HG03060 (cell line): ENCODE measurements at regions not wholly inside any gene's neighbourhood (a gene's known extent, or its start where the extent isn't known, plus 50 kb on each side); places are given as distances from the start of the nearest gene placed in this dataset.

Source experiments
- ATAC-seq: cut with Tn5 transposase; IDR thresholded peaks from one replicate; pipeline ENCODE4 v1.9.1; 2021; ENCODE audit warnings: low read depth, moderate number of reproducible peaks; ENCODE audit not compliant: unreplicated experiment

DNA sequence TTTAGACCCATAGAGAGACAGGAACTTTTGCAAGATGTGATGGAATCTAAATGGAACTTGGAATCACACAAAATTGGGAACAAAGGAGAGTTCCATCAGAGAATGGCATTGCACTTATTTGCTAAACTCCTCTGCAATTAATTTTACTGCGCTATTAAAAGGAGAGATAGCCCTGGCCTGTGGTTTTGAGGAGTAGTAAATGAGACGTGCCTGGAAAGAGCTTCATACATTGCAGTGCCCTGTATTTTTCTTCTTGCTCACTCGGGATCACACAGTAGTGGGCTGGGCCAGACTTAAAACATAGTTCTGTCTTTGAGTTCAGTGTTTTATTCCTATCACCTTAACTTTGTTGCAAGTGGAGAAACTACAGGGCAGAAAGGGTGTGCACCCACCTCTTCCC lies 94.4 kb upstream of the SLC27A6 start:
- ATAC-seq: no peak

DNA sequence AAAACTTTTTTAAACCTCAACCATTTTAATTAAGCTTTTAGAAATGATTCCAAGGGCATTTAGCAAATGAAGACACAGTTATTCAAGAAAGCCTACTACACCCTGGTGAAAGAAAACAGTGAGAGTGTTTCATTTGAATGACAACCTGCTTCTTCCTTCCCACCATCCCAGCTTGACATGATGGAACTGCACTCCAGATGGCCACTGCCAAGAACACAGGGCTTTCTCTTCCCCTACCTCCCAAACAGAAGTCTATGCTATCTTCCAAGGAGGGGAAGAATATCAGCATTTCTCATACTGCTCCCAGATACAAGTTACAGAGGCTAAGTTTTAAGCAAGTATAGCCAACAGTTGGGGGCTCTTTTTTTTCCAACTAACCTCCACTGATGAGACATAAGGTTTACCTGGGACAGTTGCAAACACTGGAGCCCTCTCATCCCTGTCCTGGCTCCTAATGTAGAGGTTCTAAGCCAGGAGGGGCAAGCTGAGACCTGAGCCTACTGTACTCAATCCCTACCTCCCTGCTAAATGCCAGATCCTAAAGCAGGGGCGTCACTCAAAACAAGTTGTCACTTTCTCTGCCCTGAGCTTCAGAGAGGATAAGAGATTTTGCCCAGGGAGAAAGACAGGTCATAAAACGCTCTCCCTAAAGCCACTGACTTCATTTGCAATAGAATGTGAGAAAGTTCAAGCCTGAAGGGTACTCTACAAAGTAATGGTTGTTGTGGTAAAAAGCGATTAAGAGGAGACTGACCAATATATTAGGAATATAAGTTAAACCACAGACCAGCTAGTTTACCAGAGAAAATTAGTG lies 88.5 kb upstream of the SLC27A6 start:
- ATAC-seq: no peak

DNA sequence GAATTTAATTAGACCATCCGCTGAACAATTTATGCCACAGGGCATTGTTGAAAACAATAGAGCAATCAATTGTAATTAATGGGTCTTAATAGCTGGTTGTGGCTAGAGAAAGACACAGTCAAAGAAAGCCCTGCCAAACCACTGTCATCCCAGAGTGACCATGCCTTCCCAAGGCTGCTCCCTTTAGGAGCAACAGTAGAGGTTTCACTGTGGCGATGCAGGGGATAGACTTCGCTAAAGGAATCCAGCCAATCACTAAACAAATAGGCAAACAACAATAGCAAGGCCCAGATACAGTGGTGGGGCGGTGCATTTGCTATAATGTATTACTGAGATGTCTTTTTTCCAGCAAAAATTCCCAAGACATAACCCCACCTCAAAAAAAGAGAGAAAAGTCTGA lies 87.8 kb upstream of the SLC27A6 start:
- no peak for ATAC-seq

DNA sequence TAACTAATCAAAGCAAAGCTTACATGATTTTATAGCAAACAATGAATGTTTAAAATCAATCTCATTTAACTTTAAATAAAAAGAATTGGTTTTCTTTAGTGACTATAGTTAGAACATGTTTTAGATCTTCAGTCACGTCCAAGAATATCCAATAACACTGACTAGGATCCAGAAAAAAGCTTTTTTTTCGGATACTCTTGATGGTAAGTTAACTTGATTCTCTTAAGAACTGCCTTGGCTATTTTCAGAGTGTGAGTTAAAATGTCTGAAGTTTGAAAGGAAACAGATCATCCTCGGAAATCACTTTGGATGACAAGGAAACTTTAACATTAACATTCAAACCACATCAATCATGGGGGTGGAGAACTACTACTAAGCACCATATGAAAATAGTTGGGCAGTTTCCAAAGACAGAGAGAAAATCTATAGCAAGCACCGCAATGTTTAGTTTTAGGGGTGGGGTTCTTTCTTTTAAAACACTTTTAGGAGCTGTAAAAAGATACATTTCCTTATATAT lies 83.7 kb upstream of the SLC27A6 start:
- no peak for ATAC-seq

DNA sequence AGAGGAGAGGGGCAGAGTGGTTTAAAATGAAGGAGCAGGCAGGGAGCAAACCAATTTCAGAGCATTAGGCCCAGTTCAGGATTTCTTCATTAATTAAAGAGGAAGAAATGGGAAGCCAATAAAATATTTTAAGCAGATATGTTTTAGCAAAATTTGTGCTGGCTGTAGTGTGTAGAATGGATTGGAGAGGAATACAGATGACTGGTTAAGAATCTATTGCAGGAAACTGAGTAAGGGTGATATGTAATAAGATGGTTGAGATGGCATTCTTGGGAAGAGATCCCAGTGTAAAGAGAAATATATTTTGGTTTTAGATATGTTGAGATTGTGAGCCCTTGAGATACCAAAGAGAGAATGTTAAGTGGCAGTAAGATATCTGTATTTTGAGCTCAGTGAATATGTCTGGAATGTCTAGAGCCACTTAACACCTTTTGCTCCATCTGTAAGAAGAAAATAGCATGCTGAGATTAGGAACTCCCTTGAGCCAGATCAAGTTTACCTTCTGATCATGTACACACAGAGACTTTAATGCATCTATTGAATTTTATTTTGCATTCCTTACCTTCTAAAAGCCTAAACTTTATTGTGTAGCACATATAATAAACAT lies 79.5 kb upstream of the SLC27A6 start:
- no peak for ATAC-seq

DNA sequence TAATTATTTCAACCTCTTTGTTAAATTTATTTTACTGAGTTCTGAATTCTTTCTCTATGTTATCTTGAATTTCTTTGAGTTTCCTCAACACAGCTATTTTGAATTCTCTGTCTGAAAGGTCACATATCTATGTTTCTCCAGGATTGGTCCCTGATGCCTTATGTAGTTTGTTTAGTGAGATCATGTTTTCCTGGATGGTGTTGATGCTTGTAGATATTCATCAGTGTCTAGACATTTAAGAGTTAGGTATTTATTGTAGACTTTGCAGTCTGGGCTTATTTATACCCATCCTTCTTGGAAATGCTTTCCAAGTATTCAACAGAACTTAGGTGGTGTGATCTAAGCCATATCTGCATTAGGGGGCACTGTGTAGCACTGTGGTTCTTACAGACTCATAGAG lies 70.2 kb upstream of the SLC27A6 start:
- ATAC-seq: no peak

DNA sequence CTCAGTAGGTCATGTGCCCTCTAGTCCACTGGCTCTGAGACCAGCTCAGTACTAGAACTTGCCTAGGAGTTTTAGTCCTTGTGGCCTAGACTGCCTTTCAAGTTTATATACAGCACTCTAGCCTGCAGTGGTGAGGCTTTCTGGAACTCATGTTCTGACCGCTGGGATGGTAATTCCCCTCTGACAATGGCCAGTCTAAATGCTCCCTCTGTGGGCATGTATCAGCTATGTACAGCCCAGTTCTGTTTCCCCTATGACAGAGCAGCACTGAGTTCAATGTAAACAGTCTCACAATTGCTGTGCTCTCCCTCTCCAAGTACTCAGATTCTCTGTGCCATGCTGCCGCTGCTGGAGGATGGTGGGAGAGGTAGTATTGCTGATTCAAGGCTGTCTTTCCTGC lies 68.6 kb upstream of the SLC27A6 start:
- ATAC-seq: no peak

DNA sequence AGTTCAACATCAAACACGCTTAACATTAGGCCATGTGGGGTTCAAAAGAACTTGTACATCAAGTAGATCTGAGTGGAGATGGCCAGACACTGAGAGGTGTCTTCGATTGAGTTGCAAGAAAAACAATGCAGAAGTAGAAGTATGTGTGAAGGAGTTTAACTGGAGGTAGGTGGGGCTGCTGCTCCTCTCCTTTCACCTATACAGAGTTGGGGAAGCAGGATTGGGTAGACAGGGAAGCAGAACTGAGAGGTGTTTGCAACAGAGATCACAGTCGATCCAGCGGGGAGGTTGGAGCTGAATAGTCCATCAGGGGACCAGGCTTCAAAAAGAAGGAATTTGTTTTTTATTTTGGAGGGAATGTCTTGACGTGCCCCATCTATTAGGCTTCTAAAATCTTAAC lies 61.7 kb upstream of the SLC27A6 start:
- ATAC-seq: no peak

DNA sequence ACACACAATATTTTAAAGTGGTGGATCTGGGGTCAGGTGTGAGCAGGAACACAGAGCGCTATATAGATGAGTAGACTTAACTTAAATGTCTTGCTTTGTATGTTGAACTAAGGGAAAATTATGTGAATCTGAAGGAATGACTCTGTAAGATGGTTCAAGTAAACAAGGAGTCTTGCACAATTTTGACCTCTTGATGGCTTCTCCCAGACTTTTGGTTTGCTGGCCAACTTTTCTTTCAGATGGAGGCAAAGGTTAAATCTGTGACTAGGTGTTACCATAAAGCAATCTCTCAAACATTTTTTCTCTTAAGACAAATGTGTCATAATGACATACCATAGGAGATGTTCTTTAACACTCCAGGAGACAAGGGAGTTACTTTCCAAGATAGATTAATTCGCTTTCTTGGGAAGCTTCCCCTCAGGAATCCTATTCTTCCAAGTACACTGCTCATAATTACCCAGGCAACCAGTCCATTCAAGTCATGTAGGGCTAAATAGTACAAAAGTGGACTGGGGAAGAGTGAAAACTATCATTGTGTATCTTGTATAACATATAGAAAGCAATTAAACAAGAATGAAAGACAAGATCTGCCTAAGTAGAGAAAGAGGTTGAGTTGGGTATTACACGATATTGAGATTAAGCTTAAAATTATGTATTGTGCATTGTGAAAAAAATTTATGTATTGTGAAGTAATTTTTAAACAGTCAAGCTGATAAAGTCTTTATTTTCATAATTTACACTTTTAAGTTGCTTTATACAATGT lies 60.3 kb upstream of the SLC27A6 start:
- ATAC-seq: peak; percentile 8

DNA sequence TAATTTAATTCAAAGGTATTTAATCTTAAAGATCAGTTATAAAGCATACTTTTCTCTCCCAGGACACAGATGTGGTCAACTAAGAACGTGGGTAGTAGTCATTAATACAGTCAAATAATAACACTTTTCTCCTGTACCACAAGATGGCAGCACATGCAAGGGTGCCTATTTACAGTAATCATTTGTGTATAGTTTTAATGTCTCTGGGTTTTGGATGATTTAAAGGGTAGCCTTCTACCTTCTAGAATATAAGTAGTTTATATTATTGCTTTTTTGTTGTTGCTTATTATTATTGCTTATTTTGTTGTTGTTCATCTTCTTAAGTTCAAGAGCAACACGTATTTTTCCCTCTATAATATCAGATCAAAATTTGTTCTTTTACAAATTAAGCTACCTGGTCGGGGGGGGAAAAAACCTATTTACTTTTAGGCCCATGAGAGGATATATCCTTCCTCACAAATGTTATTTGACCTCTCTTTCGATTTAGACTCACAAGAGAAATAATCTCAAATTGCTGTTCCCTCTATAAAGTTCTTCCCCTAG lies 59.6 kb upstream of the SLC27A6 start:
- peak; percentile 94 for ATAC-seq

DNA sequence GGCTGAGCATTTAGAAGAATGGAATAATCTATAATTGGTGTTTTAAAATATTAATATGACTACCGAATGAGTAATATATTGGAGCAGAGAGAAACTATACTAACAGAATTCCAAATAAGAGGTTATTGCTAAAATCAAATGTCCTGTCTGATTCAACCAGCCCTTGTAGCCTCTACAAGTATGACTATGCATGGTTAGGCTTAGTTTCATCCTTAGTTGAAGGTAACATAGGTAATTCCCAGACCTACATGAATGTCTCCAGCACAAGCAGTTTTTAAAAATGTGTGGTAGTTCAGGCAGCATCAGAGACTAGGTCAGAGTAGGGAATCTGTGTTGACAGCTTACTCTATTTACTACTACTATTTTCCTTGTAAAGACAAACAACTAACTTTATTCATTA lies 51.7 kb upstream of the SLC27A6 start:
- no peak for ATAC-seq
